ENCODE measurements at regions not wholly inside any gene's neighbourhood (a gene's known extent, or its start where the extent isn't known, plus 50 kb on each side); places are given as distances from the start of the nearest gene placed in this dataset.

DNA sequence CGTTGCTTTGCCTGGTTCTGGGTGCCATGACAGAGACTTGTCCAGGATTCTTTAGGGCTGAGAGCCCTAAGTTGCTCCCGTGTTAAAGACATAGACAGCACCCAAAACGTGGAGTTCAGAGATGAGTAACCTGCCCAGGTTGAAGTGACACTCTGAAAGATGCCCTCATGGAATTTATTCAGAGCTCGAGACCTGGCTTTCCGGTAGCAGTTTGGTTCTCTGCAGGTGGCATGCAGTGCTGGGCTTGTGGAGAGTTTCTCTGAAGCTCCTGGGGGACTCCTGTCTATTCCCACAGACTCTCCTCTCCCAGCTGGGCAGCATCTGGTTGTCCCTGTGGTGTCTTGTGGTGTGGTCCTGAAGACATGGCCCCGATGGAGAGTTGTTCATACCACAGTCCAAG lies 241.0 kb downstream of the RHOU start:
- no peaks in the 10 kb centered on the region for H3K36me3 ChIP-seq (ENCODE audit: control insufficient read depth, insufficient read depth, low read length)
- H3K4me3 ChIP-seq (ENCODE audit: extremely low read depth, insufficient read depth, low read length, poor library complexity, severe bottlenecking): no peak overlapping the region
- WGBS, 2 experiments (ENCODE audit: insufficient coverage in 2 of 2): 79 to 84% methylated on average over 5 to 6 of the region's 6 CpGs
- H3K4me1 ChIP-seq (ENCODE audit: control insufficient read depth, insufficient read depth, low read length, poor library complexity, severe bottlenecking): peaks cover 4% of the 10 kb centered on the region
- no peak overlapping the region for H3K27ac ChIP-seq (ENCODE audit: low read depth, low read length, severe bottlenecking)
- H3K9me3 ChIP-seq (ENCODE audit: control insufficient read depth, low read length): no peaks in the 10 kb centered on the region

DNA sequence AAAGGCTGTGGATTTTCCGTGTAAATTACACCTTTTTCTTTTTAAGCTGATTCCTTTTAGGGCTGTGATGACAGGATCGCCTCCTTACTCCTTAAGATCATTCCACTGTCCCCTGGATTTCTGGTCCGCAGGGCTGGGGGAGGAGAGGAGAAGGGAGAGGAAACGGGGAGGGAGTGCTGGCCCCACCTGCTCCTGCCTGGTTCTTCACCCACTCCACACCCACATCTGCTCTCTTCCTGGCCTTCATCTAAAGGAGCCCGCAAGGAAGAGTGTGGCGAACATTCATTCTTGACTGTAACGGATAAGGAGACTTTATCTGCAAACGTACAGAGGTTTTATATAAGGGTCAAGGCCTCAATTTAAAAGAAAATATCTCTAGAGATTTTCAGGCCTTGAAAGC lies 242.0 kb downstream of the RHOU start:
- no peaks in the 10 kb centered on the region for H3K9me3 ChIP-seq (ENCODE audit: control insufficient read depth, low read length)
- H3K4me1 ChIP-seq (ENCODE audit: control insufficient read depth, insufficient read depth, low read length, poor library complexity, severe bottlenecking): peaks cover 4% of the 10 kb centered on the region
- 83 to 84% methylated on average over 2 to 5 of the region's 8 CpGs for WGBS, 2 experiments (ENCODE audit: insufficient coverage in 2 of 2)
- H3K27ac ChIP-seq (ENCODE audit: low read depth, low read length, severe bottlenecking): no peak overlapping the region
- H3K36me3 ChIP-seq (ENCODE audit: control insufficient read depth, insufficient read depth, low read length): no peaks in the 10 kb centered on the region
- no peak overlapping the region for H3K4me3 ChIP-seq (ENCODE audit: extremely low read depth, insufficient read depth, low read length, poor library complexity, severe bottlenecking)

DNA sequence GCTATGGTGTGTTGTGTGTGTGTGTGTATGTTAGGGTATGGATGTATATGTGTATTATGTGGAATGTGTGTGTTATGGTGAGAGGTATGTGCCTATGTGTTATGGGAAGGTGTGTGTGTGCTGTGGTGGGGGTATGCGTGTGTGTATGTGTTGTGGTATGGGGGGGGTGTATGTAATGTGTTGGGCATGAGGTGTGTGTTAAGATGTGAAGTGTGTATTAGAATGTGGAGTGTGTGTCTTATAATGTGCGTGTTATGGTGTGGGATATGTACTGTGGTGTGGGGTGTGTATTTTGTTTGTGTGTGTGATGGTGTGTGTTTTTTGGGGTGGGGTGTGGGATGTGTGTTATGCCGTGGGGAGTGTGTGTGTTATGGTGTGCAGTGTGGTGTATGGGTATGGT lies 242.5 kb downstream of the RHOU start:
- H3K9me3 ChIP-seq (ENCODE audit: control insufficient read depth, low read length): no peaks in the 10 kb centered on the region
- no peak overlapping the region for H3K27ac ChIP-seq (ENCODE audit: low read depth, low read length, severe bottlenecking)
- no peak overlapping the region for H3K4me3 ChIP-seq (ENCODE audit: extremely low read depth, insufficient read depth, low read length, poor library complexity, severe bottlenecking)
- WGBS, 2 experiments (ENCODE audit: insufficient coverage in 2 of 2): 100% methylated on average over 3 of the region's 3 CpGs
- peaks cover 4% of the 10 kb centered on the region for H3K4me1 ChIP-seq (ENCODE audit: control insufficient read depth, insufficient read depth, low read length, poor library complexity, severe bottlenecking)
- H3K36me3 ChIP-seq (ENCODE audit: control insufficient read depth, insufficient read depth, low read length): no peaks in the 10 kb centered on the region

DNA sequence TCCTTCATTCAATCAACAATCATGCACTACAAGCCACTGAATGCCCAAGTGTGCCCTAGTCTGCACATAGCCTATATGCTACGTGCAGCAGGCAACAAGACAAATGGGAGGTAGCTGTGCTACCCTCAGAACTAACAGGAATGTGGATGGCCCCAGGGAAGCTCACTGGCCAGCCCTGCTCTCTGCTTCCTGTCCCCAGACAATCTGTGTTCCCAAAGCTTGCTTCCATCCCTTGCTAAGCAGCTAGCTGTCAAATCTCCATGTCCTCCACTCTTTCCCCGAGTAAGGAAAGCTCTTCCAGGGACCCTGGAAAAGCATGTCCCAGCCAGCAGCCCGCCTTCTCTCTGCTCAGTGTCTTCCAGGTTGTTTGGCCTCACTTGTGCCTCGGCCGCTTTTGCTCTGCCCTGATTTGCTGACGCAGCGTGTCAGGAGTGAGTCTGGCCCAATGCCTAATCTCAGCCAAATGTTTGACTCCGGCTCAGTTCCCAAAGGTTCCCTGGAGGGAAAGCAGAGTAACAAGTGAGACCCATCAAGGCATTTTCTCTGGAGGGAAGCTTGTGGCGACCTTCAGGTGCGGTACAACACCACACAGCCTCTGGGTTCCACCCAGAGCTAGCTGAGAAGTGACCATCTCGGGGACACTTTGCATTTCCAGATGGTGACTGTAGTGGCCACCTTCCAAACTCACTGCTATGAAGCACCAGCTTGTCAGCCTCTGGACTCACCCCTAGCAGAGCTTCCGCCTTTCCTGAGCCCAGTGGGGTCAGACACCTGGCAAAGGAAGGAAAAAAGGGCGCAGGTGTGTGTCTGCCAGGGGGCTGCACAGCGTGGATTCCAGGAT lies 243.4 kb downstream of the RHOU start:
- Histone ChIP-seq H3K9me3 (ENCODE audit: control insufficient read depth, low read length) (no peaks in the 10 kb centered on the region), H3K4me1 (ENCODE audit: control insufficient read depth, insufficient read depth, low read length, poor library complexity, severe bottlenecking) (peaks cover 4% of the 10 kb centered on the region), H3K36me3 (ENCODE audit: control insufficient read depth, insufficient read depth, low read length) (no peaks in the 10 kb centered on the region), H3K4me3 (ENCODE audit: extremely low read depth, insufficient read depth, low read length, poor library complexity, severe bottlenecking) (no peak overlapping the region), H3K27ac (ENCODE audit: low read depth, low read length, severe bottlenecking) (no peak overlapping the region)
- whole genome bisulfite sequencing, 2 experiments (ENCODE audit: insufficient coverage in 2 of 2): 75 to 76% methylated on average over 12 to 14 of the region's 14 CpGs

DNA sequence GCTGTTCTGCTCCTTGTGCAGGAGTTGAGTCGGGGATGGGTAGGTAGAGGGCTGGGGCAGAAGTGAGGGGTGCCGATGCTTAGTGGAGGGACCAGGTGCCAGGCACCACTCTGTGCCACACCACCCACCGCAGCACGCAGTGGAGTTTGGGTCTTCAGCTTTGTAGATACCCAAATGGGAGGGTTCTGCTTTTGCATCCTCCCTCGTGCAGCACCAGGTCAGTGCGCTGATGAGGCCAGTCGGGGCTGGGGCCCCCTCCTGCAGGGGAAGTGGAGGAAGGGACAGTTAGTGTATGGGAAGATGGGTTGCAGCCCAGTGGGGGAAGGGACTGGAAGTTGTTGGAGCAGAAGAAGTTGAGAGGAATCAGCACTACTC lies 244.0 kb downstream of the RHOU start:
- Histone ChIP-seq H3K36me3 (ENCODE audit: control insufficient read depth, insufficient read depth, low read length) (no peaks in the 10 kb centered on the region), H3K9me3 (ENCODE audit: control insufficient read depth, low read length) (no peaks in the 10 kb centered on the region), H3K4me1 (ENCODE audit: control insufficient read depth, insufficient read depth, low read length, poor library complexity, severe bottlenecking) (peaks cover 4% of the 10 kb centered on the region), H3K27ac (ENCODE audit: low read depth, low read length, severe bottlenecking) (no peak overlapping the region), H3K4me3 (ENCODE audit: extremely low read depth, insufficient read depth, low read length, poor library complexity, severe bottlenecking) (no peak overlapping the region)
- 80 to 100% methylated on average over 4 to 6 of the region's 7 CpGs for WGBS, 2 experiments (ENCODE audit: insufficient coverage in 2 of 2)

DNA sequence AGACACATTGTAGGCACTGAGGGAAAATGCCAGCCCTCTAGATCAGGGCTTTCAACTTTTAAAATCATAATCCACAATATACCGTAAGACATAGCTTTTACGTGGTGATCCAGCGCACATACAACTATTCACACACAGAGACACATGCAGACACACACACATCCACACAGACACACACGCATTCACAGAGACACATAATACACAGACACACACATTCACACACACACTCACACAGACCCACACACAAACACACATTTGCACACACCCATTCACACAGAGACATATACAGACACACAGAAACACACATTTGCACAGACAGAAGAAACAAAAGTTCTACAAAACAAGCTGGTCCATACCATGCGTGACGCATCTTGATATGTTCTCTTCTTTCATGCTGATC lies 244.5 kb downstream of the RHOU start:
- WGBS, 2 experiments (ENCODE audit: insufficient coverage in 2 of 2): 72 to 95% methylated on average over 6 of the region's 6 CpGs
- Histone ChIP-seq H3K36me3 (ENCODE audit: control insufficient read depth, insufficient read depth, low read length) (no peaks in the 10 kb centered on the region), H3K4me3 (ENCODE audit: extremely low read depth, insufficient read depth, low read length, poor library complexity, severe bottlenecking) (no peak overlapping the region), H3K4me1 (ENCODE audit: control insufficient read depth, insufficient read depth, low read length, poor library complexity, severe bottlenecking) (peaks cover 4% of the 10 kb centered on the region), H3K9me3 (ENCODE audit: control insufficient read depth, low read length) (no peaks in the 10 kb centered on the region), H3K27ac (ENCODE audit: low read depth, low read length, severe bottlenecking) (no peak overlapping the region)

DNA sequence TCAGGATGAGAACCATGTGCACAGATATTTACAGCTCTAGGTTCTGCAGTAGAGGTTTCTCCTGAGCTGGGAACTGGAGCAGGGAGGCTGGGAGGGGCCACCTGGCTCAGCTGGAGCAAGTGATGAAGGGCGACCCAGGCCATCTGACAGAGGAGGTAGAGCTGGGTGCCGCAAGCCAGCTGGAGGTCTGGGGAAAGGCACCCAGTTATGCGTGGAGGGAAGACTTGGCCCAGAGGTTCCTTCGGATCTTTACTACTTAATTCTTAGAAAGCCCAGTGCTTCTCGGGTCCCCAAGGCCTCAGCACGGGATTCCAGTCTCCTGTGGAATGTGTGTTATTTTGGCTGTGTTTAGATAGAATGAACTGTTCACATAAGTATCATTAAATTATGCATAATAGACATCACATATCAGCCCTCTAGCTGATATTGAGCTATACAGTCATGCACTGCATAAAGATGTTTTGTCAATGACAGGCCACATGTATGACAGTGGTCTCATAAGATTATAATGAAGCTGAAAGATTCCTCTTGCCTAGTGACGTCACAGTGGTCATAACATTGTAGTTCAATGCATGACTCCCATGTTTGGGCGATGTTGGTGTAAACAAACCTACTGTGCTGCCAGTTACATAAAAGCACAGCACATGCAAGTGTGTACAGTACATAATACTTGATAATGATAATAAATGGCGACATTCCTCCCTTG lies 245.1 kb downstream of the RHOU start:
- Histone ChIP-seq H3K4me1 (ENCODE audit: control insufficient read depth, insufficient read depth, low read length, poor library complexity, severe bottlenecking) (peaks cover 4% of the 10 kb centered on the region), H3K27ac (ENCODE audit: low read depth, low read length, severe bottlenecking) (no peak overlapping the region), H3K36me3 (ENCODE audit: control insufficient read depth, insufficient read depth, low read length) (no peaks in the 10 kb centered on the region), H3K4me3 (ENCODE audit: extremely low read depth, insufficient read depth, low read length, poor library complexity, severe bottlenecking) (no peak overlapping the region), H3K9me3 (ENCODE audit: control insufficient read depth, low read length) (no peaks in the 10 kb centered on the region)
- 83 to 98% methylated on average over 3 to 6 of the region's 9 CpGs for WGBS, 2 experiments (ENCODE audit: insufficient coverage in 2 of 2)

DNA sequence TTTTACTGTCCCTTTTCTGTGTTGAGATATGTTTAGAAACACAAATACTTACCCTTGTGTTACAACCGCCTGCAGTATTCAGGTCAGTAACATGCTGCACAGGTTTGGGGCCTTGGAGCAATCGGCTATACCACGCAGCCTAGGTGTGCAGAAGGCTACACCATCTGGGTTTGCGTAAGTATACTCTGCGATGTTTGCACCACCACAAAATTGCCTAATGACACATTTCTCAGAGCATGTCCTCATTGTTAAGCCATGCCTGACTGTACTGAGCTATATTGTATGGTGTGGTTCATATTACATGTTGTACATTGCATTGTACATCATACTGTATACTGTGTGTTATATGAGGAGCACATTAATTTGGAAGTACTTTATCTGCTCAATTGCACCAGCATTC lies 247.4 kb downstream of the RHOU start:
- Histone ChIP-seq H3K27ac (ENCODE audit: low read depth, low read length, severe bottlenecking) (no peak overlapping the region), H3K4me1 (ENCODE audit: control insufficient read depth, insufficient read depth, low read length, poor library complexity, severe bottlenecking) (peaks cover 4% of the 10 kb centered on the region), H3K4me3 (ENCODE audit: extremely low read depth, insufficient read depth, low read length, poor library complexity, severe bottlenecking) (no peak overlapping the region), H3K36me3 (ENCODE audit: control insufficient read depth, insufficient read depth, low read length) (no peaks in the 10 kb centered on the region), H3K9me3 (ENCODE audit: control insufficient read depth, low read length) (no peaks in the 10 kb centered on the region)
- 98% methylated on average over 4 to 5 of the region's 5 CpGs for WGBS, 2 experiments (ENCODE audit: insufficient coverage in 2 of 2)

DNA sequence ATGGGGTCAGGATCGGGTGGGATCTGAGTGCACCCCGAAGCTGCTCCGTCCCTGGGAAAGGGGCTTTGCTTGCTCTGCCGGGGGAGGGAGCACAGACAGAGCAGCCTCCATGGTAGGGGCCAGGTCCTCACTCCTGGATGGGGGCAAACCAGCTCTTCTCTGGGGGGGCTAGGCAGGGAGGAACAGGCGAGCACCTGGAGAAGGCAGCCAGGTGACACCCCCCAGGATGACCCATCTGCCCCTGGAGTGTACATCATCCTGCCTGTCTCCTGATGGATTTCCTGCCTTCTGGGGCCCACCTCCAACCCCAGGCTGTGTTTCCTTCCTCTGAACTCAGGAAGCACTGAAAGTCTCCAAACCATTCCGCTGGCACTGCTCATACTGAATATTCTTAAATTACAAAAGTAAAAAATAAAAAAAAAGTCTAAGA lies 248.0 kb downstream of the RHOU start:
- no peak overlapping the region for H3K4me3 ChIP-seq (ENCODE audit: extremely low read depth, insufficient read depth, low read length, poor library complexity, severe bottlenecking)
- 85 to 100% methylated on average over 1 to 5 of the region's 6 CpGs for WGBS, 2 experiments (ENCODE audit: insufficient coverage in 2 of 2)
- H3K36me3 ChIP-seq (ENCODE audit: control insufficient read depth, insufficient read depth, low read length): no peaks in the 10 kb centered on the region
- peaks cover 3% of the 10 kb centered on the region for H3K4me1 ChIP-seq (ENCODE audit: control insufficient read depth, insufficient read depth, low read length, poor library complexity, severe bottlenecking)
- H3K27ac ChIP-seq (ENCODE audit: low read depth, low read length, severe bottlenecking): no peak overlapping the region
- no peaks in the 10 kb centered on the region for H3K9me3 ChIP-seq (ENCODE audit: control insufficient read depth, low read length)

DNA sequence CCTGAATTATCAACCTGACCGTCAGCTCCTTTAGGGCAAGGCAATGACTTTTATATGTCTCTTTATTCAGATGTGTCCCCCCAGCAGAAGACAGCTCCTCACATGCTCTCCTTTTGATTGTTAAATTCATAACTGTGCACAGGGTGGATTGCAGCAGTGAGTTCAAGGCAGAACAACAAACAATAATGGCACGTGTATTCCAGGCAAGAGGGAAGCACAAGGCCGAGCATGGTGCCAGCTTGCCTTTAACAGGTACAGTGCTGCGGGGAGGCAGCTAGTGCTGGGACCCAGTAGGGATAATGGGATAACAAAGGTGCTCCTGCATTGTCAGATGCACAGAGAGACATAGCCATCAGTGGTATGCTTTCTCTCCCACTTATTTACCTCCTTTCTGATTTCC lies 248.4 kb downstream of the RHOU start:
- H3K4me3 ChIP-seq (ENCODE audit: extremely low read depth, insufficient read depth, low read length, poor library complexity, severe bottlenecking): no peak overlapping the region
- 87 to 94% methylated on average over 4 of the region's 4 CpGs for WGBS, 2 experiments (ENCODE audit: insufficient coverage in 2 of 2)
- H3K36me3 ChIP-seq (ENCODE audit: control insufficient read depth, insufficient read depth, low read length): no peaks in the 10 kb centered on the region
- no peaks in the 10 kb centered on the region for H3K4me1 ChIP-seq (ENCODE audit: control insufficient read depth, insufficient read depth, low read length, poor library complexity, severe bottlenecking)
- H3K27ac ChIP-seq (ENCODE audit: low read depth, low read length, severe bottlenecking): no peak overlapping the region
- H3K9me3 ChIP-seq (ENCODE audit: control insufficient read depth, low read length): no peaks in the 10 kb centered on the region

DNA sequence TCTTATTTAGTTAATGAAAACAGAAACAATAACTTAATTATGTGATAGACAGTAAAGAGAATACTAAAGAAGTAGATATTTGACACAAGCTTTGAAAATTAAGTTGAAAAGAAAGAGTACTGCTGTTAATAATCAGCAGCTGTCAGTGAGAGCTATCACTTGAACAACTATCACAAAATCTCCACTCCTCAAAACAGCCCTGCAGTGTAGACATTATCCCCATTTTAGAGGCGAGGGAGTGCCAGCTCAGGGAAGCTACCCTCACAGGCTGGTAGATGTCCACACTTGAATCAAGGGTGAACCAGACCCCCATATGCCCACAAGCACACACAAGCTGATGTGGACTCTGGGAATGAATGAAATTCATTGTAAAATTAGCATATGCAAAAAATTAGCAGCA lies 248.8 kb downstream of the RHOU start:
- Histone ChIP-seq H3K36me3 (ENCODE audit: control insufficient read depth, insufficient read depth, low read length) (no peaks in the 10 kb centered on the region), H3K4me1 (ENCODE audit: control insufficient read depth, insufficient read depth, low read length, poor library complexity, severe bottlenecking) (no peaks in the 10 kb centered on the region), H3K27ac (ENCODE audit: low read depth, low read length, severe bottlenecking) (no peak overlapping the region), H3K4me3 (ENCODE audit: extremely low read depth, insufficient read depth, low read length, poor library complexity, severe bottlenecking) (no peak overlapping the region), H3K9me3 (ENCODE audit: control insufficient read depth, low read length) (no peaks in the 10 kb centered on the region)
- no CpG with 5 or more reads among the region's 1 CpG for WGBS, 2 experiments (ENCODE audit: insufficient coverage in 2 of 2)

All from mesodermal cell (in vitro differentiated cells).